GM23248 (cell line): ENCODE measurements at regions not wholly inside any gene's neighbourhood (a gene's known extent, or its start where the extent isn't known, plus 50 kb on each side); places are given as distances from the start of the nearest gene placed in this dataset.

Experiments
- EZH2 ChIP-seq: fragments of 200-600 bp; sonication (generic); IDR thresholded peaks from 2 replicates; pipeline ENCODE4 v1.6.1; 2018; ENCODE audit warnings: antibody characterized with exemption, mild to moderate bottlenecking; ENCODE audit not compliant: insufficient read depth, poor library complexity, severe bottlenecking
- EZH2phosphoT487 ChIP-seq: fragments of 200-600 bp; sonication (generic); IDR thresholded peaks from 2 replicates; pipeline ENCODE4 v1.6.1; 2018; ENCODE audit warnings: antibody characterized with exemption, moderate library complexity, mild to moderate bottlenecking, low read depth; ENCODE audit not compliant: insufficient read depth

- TF ChIP-seq EZH2 (no peak), EZH2phosphoT487 (no peak)
Measured at GRCh38 chr4:187467224-187467623, 528.3 kb upstream of the ZFP42 start.
